Memory B cell (primary cell): ENCODE measurements at regions not wholly inside any gene's neighbourhood (a gene's known extent, or its start where the extent isn't known, plus 50 kb on each side); places are given as distances from the start of the nearest gene placed in this dataset.

Source experiments
- ATAC-seq: fragments of 150-1000 bp; cut with Tn5 transposase; 2 replicates; pipeline ENCODE4 v1.10.0; 2021; ENCODE audit warnings: low read depth, mild to moderate bottlenecking, moderate library complexity
- DNase-seq, 2 donors: peaks; one replicate each; pipeline ENCODE4 v3.0.0; 2022; ENCODE audit warnings: low spot score in 2 of 2
- H3K27ac Mint-ChIP-seq: one replicate; pipeline ENCODE4 v1.8.0; 2022; ENCODE audit warnings: mild to moderate bottlenecking, moderate library complexity, mixed read lengths
- H3K27me3 Mint-ChIP-seq: one replicate; pipeline ENCODE4 v1.8.0; 2022; ENCODE audit warnings: mixed read lengths
- H3K36me3 Mint-ChIP-seq: one replicate; pipeline ENCODE4 v1.8.0; 2022; ENCODE audit warnings: mild to moderate bottlenecking, mixed read lengths
- H3K4me1 Mint-ChIP-seq: one replicate; pipeline ENCODE4 v1.8.0; 2022; ENCODE audit warnings: mixed read lengths
- H3K4me3 Mint-ChIP-seq: one replicate; pipeline ENCODE4 v1.8.0; 2022; ENCODE audit warnings: mild to moderate bottlenecking, moderate library complexity, mixed read lengths
- H3K9me3 Mint-ChIP-seq: one replicate; pipeline ENCODE4 v1.8.0; 2022; ENCODE audit warnings: mixed read lengths

- Mint-ChIP-seq H3K27ac (no peak overlapping the region), H3K27me3 (peaks cover 2% of the 10 kb centered on the region), H3K36me3 (no peaks in the 10 kb centered on the region), H3K4me1 (no peaks in the 10 kb centered on the region), H3K9me3 (peaks cover 11% of the 10 kb centered on the region), H3K4me3 (no peak overlapping the region)
- ATAC-seq (no peak), DNase-seq (no peak)
These were observed 555.4 kb downstream of the NPHP4 start for GRCh38 chr1:5436808-5437207.

GRCh38 chr1:5435414-5435813 is 556.8 kb downstream of the NPHP4 start:
- H3K4me3 Mint-ChIP-seq, result no peak overlapping the region
- no peaks in the 10 kb centered on the region for H3K4me1 Mint-ChIP-seq
- H3K9me3 Mint-ChIP-seq, result peaks cover 11% of the 10 kb centered on the region
- no peaks in the 10 kb centered on the region for H3K36me3 Mint-ChIP-seq
- no peak for DNase-seq
- ATAC-seq, result no peak
- peaks cover 2% of the 10 kb centered on the region for H3K27me3 Mint-ChIP-seq
- H3K27ac Mint-ChIP-seq, result no peak overlapping the region

GRCh38 chr1:5432436-5432835 is 559.8 kb downstream of the NPHP4 start:
- Mint-ChIP-seq H3K4me3 (no peak overlapping the region), H3K9me3 (peaks cover 4% of the 10 kb centered on the region), H3K27me3 (peaks cover 7% of the 10 kb centered on the region), H3K27ac (no peak overlapping the region), H3K36me3 (no peaks in the 10 kb centered on the region), H3K4me1 (no peaks in the 10 kb centered on the region)
- ATAC-seq, result no peak
- no peak for DNase-seq

- ATAC-seq (no peak), DNase-seq (no peak)
- peaks cover 5% of the 10 kb centered on the region for H3K27me3 Mint-ChIP-seq
- no peak overlapping the region for H3K27ac Mint-ChIP-seq
- no peak overlapping the region for H3K4me3 Mint-ChIP-seq
- no peaks in the 10 kb centered on the region for H3K36me3 Mint-ChIP-seq
- H3K4me1 Mint-ChIP-seq, result no peaks in the 10 kb centered on the region
- no peaks in the 10 kb centered on the region for H3K9me3 Mint-ChIP-seq
These were observed 561.1 kb downstream of the NPHP4 start for GRCh38 chr1:5430911-5431697.

- DNase-seq, result no peak
- no peak overlapping the region for H3K4me3 Mint-ChIP-seq
- H3K9me3 Mint-ChIP-seq, result no peaks in the 10 kb centered on the region
- no peaks in the 10 kb centered on the region for H3K4me1 Mint-ChIP-seq
- no peak overlapping the region for H3K27ac Mint-ChIP-seq
- ATAC-seq, result no peak
- peaks cover 5% of the 10 kb centered on the region for H3K27me3 Mint-ChIP-seq
- no peaks in the 10 kb centered on the region for H3K36me3 Mint-ChIP-seq
These were observed 562.1 kb downstream of the NPHP4 start for GRCh38 chr1:5430136-5430535.

DNA sequence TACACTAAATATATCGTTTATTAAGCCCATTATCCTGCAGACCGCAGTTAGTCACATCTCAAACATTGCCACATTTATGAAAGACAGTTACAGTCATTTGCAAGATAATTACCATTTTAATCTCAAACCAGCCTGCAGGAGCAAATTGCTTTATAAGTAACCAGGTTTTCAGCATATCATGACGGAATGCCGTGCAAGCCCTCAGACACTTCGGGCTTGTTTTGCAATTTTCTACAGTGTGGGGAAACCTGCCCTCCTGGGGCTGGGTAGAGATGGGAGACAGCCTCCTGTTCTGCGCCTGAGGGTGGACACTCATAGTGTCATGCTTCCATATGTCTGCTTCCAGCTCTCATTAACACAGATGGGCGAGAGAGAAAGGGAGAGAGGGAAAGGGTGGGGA is 563.9 kb downstream of the NPHP4 start:
- Mint-ChIP-seq H3K9me3 (no peaks in the 10 kb centered on the region), H3K27ac (no peak overlapping the region), H3K27me3 (peaks cover 12% of the 10 kb centered on the region), H3K36me3 (no peaks in the 10 kb centered on the region), H3K4me1 (no peaks in the 10 kb centered on the region), H3K4me3 (no peak overlapping the region)
- DNase-seq, result no peak
- ATAC-seq, result no peak

DNA sequence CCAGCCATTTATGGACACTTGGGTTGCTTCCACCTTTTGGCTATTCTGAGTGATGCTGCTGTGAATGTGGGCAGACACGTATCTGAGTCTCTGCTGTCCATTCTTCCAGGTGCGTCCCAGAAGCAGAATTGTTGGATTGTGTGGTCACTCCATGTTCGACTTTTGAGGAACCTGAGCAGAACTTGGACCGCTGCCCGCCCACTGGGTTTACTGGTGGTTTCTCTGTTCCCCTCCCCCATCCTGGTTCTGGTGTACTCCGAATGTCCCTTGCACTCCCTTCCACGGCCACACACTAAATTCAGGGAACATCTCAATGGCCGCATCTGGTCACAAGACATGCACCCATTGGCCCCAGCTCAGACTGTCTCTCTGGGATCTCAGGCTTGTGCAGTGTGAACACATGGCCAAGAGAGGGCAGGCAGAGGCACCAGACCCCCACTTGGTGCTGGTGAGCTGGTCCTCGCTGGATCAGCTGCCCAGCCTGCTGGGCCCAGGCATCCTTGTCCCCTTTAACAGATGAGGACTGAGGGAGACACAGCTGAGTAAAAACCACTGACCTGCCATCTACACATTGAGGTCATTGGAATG is 565.1 kb downstream of the NPHP4 start:
- Mint-ChIP-seq H3K27ac (no peak overlapping the region), H3K27me3 (peaks cover 12% of the 10 kb centered on the region), H3K4me1 (no peaks in the 10 kb centered on the region), H3K36me3 (no peaks in the 10 kb centered on the region), H3K9me3 (no peaks in the 10 kb centered on the region), H3K4me3 (no peak overlapping the region)
- DNase-seq (no peak), ATAC-seq (no peak)

GRCh38 chr1:5424802-5425703 is 567.2 kb downstream of the NPHP4 start:
- DNase-seq (no peak), ATAC-seq (no peak)
- peaks cover 15% of the 10 kb centered on the region for H3K27me3 Mint-ChIP-seq
- H3K4me3 Mint-ChIP-seq, result no peak overlapping the region
- no peaks in the 10 kb centered on the region for H3K36me3 Mint-ChIP-seq
- H3K4me1 Mint-ChIP-seq, result no peaks in the 10 kb centered on the region
- no peak overlapping the region for H3K27ac Mint-ChIP-seq
- H3K9me3 Mint-ChIP-seq, result no peaks in the 10 kb centered on the region

GRCh38 chr1:5423109-5423508 is 569.1 kb downstream of the NPHP4 start:
- no peak overlapping the region for H3K27ac Mint-ChIP-seq
- DNase-seq (no peak), ATAC-seq (no peak)
- no peaks in the 10 kb centered on the region for H3K9me3 Mint-ChIP-seq
- H3K36me3 Mint-ChIP-seq, result no peaks in the 10 kb centered on the region
- no peak overlapping the region for H3K4me3 Mint-ChIP-seq
- H3K4me1 Mint-ChIP-seq, result no peaks in the 10 kb centered on the region
- peaks cover 12% of the 10 kb centered on the region for H3K27me3 Mint-ChIP-seq

DNA sequence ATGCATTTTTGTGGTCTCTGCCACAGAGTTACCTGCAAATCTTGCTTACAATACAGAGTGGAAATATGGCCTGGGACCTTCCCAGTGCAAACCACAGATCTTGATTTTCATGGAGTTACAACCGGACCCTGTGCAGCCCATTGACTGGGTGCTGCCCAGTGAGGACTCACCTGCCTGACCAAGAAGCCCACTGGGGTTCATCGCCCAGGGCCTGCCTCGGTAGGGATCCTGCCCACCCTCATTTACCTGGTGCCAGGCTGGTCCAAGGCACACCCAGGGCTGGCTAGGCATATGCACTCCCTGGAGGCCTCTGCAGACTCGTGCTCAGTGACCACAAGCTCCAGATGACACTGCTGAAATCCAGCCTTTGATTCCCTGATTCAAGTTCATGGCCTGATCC is 572.7 kb downstream of the NPHP4 start:
- Mint-ChIP-seq H3K27me3 (peaks cover 6% of the 10 kb centered on the region), H3K27ac (no peak overlapping the region), H3K9me3 (no peaks in the 10 kb centered on the region), H3K4me1 (no peaks in the 10 kb centered on the region), H3K36me3 (no peaks in the 10 kb centered on the region), H3K4me3 (no peak overlapping the region)
- no peak for DNase-seq
- no peak for ATAC-seq

DNA sequence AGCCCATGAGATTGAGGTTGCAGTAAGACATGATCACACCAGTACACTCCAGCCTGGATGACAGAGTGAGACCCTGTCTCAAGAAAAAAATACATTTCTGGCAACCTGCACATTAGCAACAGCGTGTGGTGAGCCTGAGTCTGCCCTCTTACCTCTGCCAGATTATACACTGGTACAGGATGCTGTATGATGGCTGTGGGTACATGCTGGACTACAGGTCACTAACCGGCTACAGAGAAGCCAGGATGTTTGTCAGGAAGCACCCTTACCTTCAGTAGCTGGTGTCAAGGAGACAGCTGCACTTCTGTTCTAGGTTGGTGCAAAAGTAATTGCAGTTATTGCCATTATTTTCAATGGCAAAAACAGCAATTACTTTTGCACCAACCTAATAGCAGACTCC is 575.7 kb downstream of the NPHP4 start:
- ATAC-seq (no peak), DNase-seq (no peak)
- H3K9me3 Mint-ChIP-seq, result no peaks in the 10 kb centered on the region
- no peaks in the 10 kb centered on the region for H3K4me1 Mint-ChIP-seq
- H3K36me3 Mint-ChIP-seq, result no peaks in the 10 kb centered on the region
- no peak overlapping the region for H3K4me3 Mint-ChIP-seq
- H3K27ac Mint-ChIP-seq, result no peak overlapping the region
- no peaks in the 10 kb centered on the region for H3K27me3 Mint-ChIP-seq

DNA sequence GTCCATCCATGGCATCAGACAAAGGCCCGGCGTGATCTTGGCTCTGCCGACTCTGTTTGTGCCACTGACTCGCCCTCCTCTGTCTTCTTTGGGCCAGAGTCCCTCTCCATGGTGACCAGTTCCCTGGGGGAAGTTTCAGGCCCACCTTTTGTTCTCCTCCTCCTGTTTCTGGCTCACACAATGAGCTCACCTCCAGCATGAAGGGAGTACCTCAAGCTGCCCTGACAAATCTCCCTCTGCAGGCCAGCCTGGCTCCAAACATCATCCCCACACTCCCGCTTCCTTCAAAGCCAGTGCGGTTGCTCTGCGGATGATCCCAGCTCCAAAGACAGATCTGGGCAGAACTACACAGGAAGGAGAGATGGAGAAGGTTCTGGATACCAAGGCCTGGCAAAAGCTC is 576.6 kb downstream of the NPHP4 start:
- Mint-ChIP-seq H3K27ac (no peak overlapping the region), H3K4me3 (no peak overlapping the region), H3K27me3 (no peaks in the 10 kb centered on the region), H3K36me3 (no peaks in the 10 kb centered on the region), H3K9me3 (no peaks in the 10 kb centered on the region), H3K4me1 (no peaks in the 10 kb centered on the region)
- DNase-seq (no peak), ATAC-seq (no peak)

- H3K9me3 Mint-ChIP-seq, result peaks cover 2% of the 10 kb centered on the region
- H3K27ac Mint-ChIP-seq, result no peak overlapping the region
- H3K36me3 Mint-ChIP-seq, result no peaks in the 10 kb centered on the region
- no peaks in the 10 kb centered on the region for H3K4me1 Mint-ChIP-seq
- no peaks in the 10 kb centered on the region for H3K27me3 Mint-ChIP-seq
- ATAC-seq, result no peak
- DNase-seq, result no peak
- H3K4me3 Mint-ChIP-seq, result no peak overlapping the region
These were observed 581.6 kb downstream of the NPHP4 start for GRCh38 chr1:5410652-5411051.

DNA sequence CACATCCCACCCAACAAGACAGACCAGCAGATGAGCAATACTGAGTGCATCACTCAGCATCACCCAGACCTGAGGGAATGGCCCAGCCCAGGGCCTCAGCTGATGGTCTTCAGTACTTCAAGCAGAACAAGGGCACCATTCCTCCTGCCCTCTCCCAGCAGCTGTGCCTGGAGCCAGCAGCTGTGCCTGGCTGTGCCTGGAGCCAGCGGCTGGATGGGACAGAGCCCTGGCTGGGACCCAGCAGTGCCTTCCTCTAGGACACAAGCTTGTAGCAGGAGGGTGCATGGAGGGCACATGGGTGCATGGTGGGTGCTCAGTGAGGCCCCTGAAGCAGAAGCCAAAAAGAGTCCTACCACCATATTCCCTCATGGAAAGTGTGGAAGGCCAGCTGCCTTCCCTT is 583.8 kb downstream of the NPHP4 start:
- DNase-seq (no peak), ATAC-seq (no peak)
- Mint-ChIP-seq H3K4me1 (no peaks in the 10 kb centered on the region), H3K27ac (no peak overlapping the region), H3K36me3 (no peaks in the 10 kb centered on the region), H3K9me3 (peaks cover 2% of the 10 kb centered on the region), H3K4me3 (no peak overlapping the region), H3K27me3 (peaks cover 2% of the 10 kb centered on the region)
